Esophagus (tissue), 2 donors: ENCODE measurements at regions not wholly inside any gene's neighbourhood (a gene's known extent, or its start where the extent isn't known, plus 50 kb on each side); places are given as distances from the start of the nearest gene placed in this dataset.

Experiments used
- H3K27ac ChIP-seq, 2 donors: one replicate each; pipeline ENCODE4 v1.5.1; 2013; ENCODE audit warnings: low read depth in 2 of 2, mild to moderate bottlenecking in 2 of 2, inconsistent platforms in 1 of 2, low read length in 1 of 2, moderate library complexity in 1 of 2
- H3K27me3 ChIP-seq, 2 donors: one replicate each; pipeline ENCODE4 v1.6.1; 2013; ENCODE audit warnings: low read length in 2 of 2, control low read depth in 1 of 2, mild to moderate bottlenecking in 1 of 2; ENCODE audit not compliant: insufficient read depth in 2 of 2, control insufficient read depth in 1 of 2
- H3K36me3 ChIP-seq, 2 donors: one replicate each; pipeline ENCODE4 v1.6.1; 2013; ENCODE audit warnings: low read length in 1 of 2; ENCODE audit not compliant: control insufficient read depth in 2 of 2, insufficient read depth in 2 of 2
- H3K4me1 ChIP-seq, 2 donors: one replicate each; pipeline ENCODE4 v1.6.1; 2013; ENCODE audit warnings: low read length in 1 of 2; ENCODE audit not compliant: control insufficient read depth in 2 of 2, insufficient read depth in 2 of 2
- H3K4me3 ChIP-seq, 2 donors: one replicate each; pipeline ENCODE4 v1.5.1; 2013; ENCODE audit warnings: low read length in 2 of 2, mild to moderate bottlenecking in 2 of 2, low read depth in 1 of 2, moderate library complexity in 1 of 2
- H3K9me3 ChIP-seq, 2 donors: one replicate each; pipeline ENCODE4 v1.6.1; 2013; ENCODE audit warnings: mild to moderate bottlenecking in 2 of 2, low read depth in 1 of 2, low read length in 1 of 2, moderate library complexity in 1 of 2; ENCODE audit not compliant: control insufficient read depth in 2 of 2, insufficient read depth in 1 of 2
- WGBS, 2 donors: extraction: QIAGEN DNeasy Blood & Tissue Kit; methylation state at CpG; one replicate each; pipeline ENCODE4 v1.1.7; 2013; 5-methylcytosine and 5-hydroxymethylcytosine counted together
- donor health status: healthy with polysubstance abuse.
- donor health status: Bipolar disorder and iron deficiency.

GRCh38 chr5:152094060-152094459 is 169.4 kb upstream of the GLRA1 start:
- Histone ChIP-seq H3K4me3 (no peak overlapping the region), H3K9me3 (no peaks in the 10 kb centered on the region), H3K27me3 (no peaks in the 10 kb centered on the region), H3K27ac (no peak overlapping the region), H3K4me1 (no peaks in the 10 kb centered on the region), H3K36me3 (no peaks in the 10 kb centered on the region)
- WGBS, 2 donors: 25% methylated on average over 2 of the region's 2 CpGs

GRCh38 chr5:152092580-152092979 is 167.9 kb upstream of the GLRA1 start:
- Histone ChIP-seq H3K27ac (no peak overlapping the region), H3K4me3 (no peak overlapping the region), H3K9me3 (no peaks in the 10 kb centered on the region), H3K27me3 (no peaks in the 10 kb centered on the region), H3K36me3 (no peaks in the 10 kb centered on the region), H3K4me1 (no peaks in the 10 kb centered on the region)
- WGBS, 2 donors: 74 to 83% methylated on average over 1 of the region's 1 CpG

- H3K4me3 ChIP-seq: no peak overlapping the region
- H3K36me3 ChIP-seq: no peaks in the 10 kb centered on the region
- H3K27me3 ChIP-seq: no peaks in the 10 kb centered on the region
- no peak overlapping the region for H3K27ac ChIP-seq
- H3K4me1 ChIP-seq: no peaks in the 10 kb centered on the region
- 42 to 49% methylated on average over 2 of the region's 2 CpGs for WGBS, 2 donors
- H3K9me3 ChIP-seq: no peaks in the 10 kb centered on the region
Observed at GRCh38 chr5:152089644-152090043, 165.0 kb upstream of the GLRA1 start.

- Histone ChIP-seq H3K9me3 (no peaks in the 10 kb centered on the region), H3K36me3 (no peaks in the 10 kb centered on the region), H3K27ac (no peak overlapping the region), H3K27me3 (no peaks in the 10 kb centered on the region), H3K4me3 (no peak overlapping the region), H3K4me1 (no peaks in the 10 kb centered on the region)
- WGBS, 2 donors: 38 to 43% methylated on average over 3 of the region's 3 CpGs
Observed at GRCh38 chr5:152086668-152087067, 162.0 kb upstream of the GLRA1 start.

- no peak overlapping the region for H3K4me3 ChIP-seq
- 72 to 74% methylated on average over 4 of the region's 4 CpGs for WGBS, 2 donors
- no peaks in the 10 kb centered on the region for H3K4me1 ChIP-seq
- H3K9me3 ChIP-seq: no peaks in the 10 kb centered on the region
- no peaks in the 10 kb centered on the region for H3K36me3 ChIP-seq
- no peak overlapping the region for H3K27ac ChIP-seq
- no peaks in the 10 kb centered on the region for H3K27me3 ChIP-seq
Observed at GRCh38 chr5:152084476-152084875, 159.8 kb upstream of the GLRA1 start.

GRCh38 chr5:152083231-152083630 is 158.6 kb upstream of the GLRA1 start:
- H3K27ac ChIP-seq: no peak overlapping the region
- H3K4me1 ChIP-seq: no peaks in the 10 kb centered on the region
- 42 to 58% methylated on average over 4 of the region's 4 CpGs for WGBS, 2 donors
- H3K36me3 ChIP-seq: no peaks in the 10 kb centered on the region
- no peaks in the 10 kb centered on the region for H3K9me3 ChIP-seq
- H3K27me3 ChIP-seq: no peaks in the 10 kb centered on the region
- no peak overlapping the region for H3K4me3 ChIP-seq

GRCh38 chr5:152072091-152072490 is 147.4 kb upstream of the GLRA1 start:
- Histone ChIP-seq H3K27me3 (no peaks in the 10 kb centered on the region), H3K36me3 (no peaks in the 10 kb centered on the region), H3K9me3 (peaks cover 0 to 2% of the 10 kb centered on the region in 2 donors), H3K27ac (no peak overlapping the region), H3K4me3 (no peak overlapping the region), H3K4me1 (no peaks in the 10 kb centered on the region)
- 13 to 28% methylated on average over 2 of the region's 2 CpGs for WGBS, 2 donors

GRCh38 chr5:152070591-152070990 is 145.9 kb upstream of the GLRA1 start:
- H3K9me3 ChIP-seq: peaks cover 0 to 2% of the 10 kb centered on the region in 2 donors
- H3K4me3 ChIP-seq: no peak overlapping the region
- no peak overlapping the region for H3K27ac ChIP-seq
- H3K36me3 ChIP-seq: no peaks in the 10 kb centered on the region
- H3K4me1 ChIP-seq: no peaks in the 10 kb centered on the region
- WGBS, 2 donors: 81 to 84% methylated on average over 2 of the region's 2 CpGs
- no peaks in the 10 kb centered on the region for H3K27me3 ChIP-seq

- H3K4me3 ChIP-seq: no peak overlapping the region
- no peak overlapping the region for H3K27ac ChIP-seq
- no peaks in the 10 kb centered on the region for H3K4me1 ChIP-seq
- H3K9me3 ChIP-seq: no peaks in the 10 kb centered on the region
- H3K36me3 ChIP-seq: no peaks in the 10 kb centered on the region
- H3K27me3 ChIP-seq: no peaks in the 10 kb centered on the region
- WGBS, 2 donors: 69 to 76% methylated on average over 3 of the region's 3 CpGs
Observed at GRCh38 chr5:152066784-152067183, 142.1 kb upstream of the GLRA1 start.

- Histone ChIP-seq H3K27ac (no peak overlapping the region), H3K4me3 (no peak overlapping the region), H3K36me3 (no peaks in the 10 kb centered on the region), H3K27me3 (no peaks in the 10 kb centered on the region), H3K4me1 (no peaks in the 10 kb centered on the region), H3K9me3 (no peaks in the 10 kb centered on the region)
- WGBS, 2 donors: 85 to 96% methylated on average over 1 of the region's 1 CpG
Observed at GRCh38 chr5:152063004-152063403, 138.4 kb upstream of the GLRA1 start.
